H1 (cell line): ENCODE measurements at regions not wholly inside any gene's neighbourhood (a gene's known extent, or its start where the extent isn't known, plus 50 kb on each side); places are given as distances from the start of the nearest gene placed in this dataset.

Experiments used
- ASH2L ChIP-seq: fragments of 200-600, 300-600 bp; sonication (generic); IDR thresholded peaks from one replicate; pipeline ENCODE4 v1.7.1; 2017; ENCODE audit warnings: low read length
- CTCF ChIP-seq, 3 experiments: IDR thresholded peaks; 1 replicate in 2 of 3; 2 replicates in 1 of 3; pipeline versions ENCODE4 v1.5.1 to v1.6.1; 2011; ENCODE audit warnings: low read length in 3 of 3, mild to moderate bottlenecking in 3 of 3, inconsistent platforms in 2 of 3, low read depth in 1 of 3, moderate library complexity in 1 of 3; ENCODE audit not compliant: insufficient read depth in 1 of 3; ENCODE audit errors: control extremely low read depth in 1 of 3
- PHF8 ChIP-seq: fragments of 200-600 bp; sonication (generic); conservative IDR thresholded peaks from 2 replicates; pipeline ENCODE4 v1.7.1; 2012; ENCODE audit warnings: low read depth, mild to moderate bottlenecking, inconsistent platforms, low read length, moderate library complexity

GRCh38 chr5:158082696-158083287, 223.8 kb upstream of the CLINT1 start (continued):
- no peak for TF ChIP-seq CTCF (IDR thresholded peaks at IDR 0.05; ENCODE audit: control extremely low read depth in 1 of 3, insufficient read depth in 1 of 3, low read depth in 1 of 3, low read length in 3 of 3)
- TF ChIP-seq PHF8: no peak
- no peak for TF ChIP-seq ASH2L
